ENCODE measurements at regions not wholly inside any gene's neighbourhood (a gene's known extent, or its start where the extent isn't known, plus 50 kb on each side); places are given as distances from the start of the nearest gene placed in this dataset.

- Mint-ChIP-seq H3K4me3 (no peak overlapping the region), H3K27me3 (no peaks in the 10 kb centered on the region), H3K4me1 (ENCODE audit: low read depth) (no peaks in the 10 kb centered on the region), H3K9me3 (no peaks in the 10 kb centered on the region), H3K27ac (no peak overlapping the region), H3K36me3 (ENCODE audit: low read depth) (no peaks in the 10 kb centered on the region)
- DNase-seq (no peak), ATAC-seq (ENCODE audit: poor library complexity) (no peak)
- Histone ChIP-seq H3K9me3 (ENCODE audit: control insufficient read depth in 1 of 2, insufficient read depth in 1 of 2, low read length in 2 of 2) (no peaks in the 10 kb centered on the region), H3K27me3 (ENCODE audit: control insufficient read depth in 1 of 2, insufficient read depth in 2 of 2, low read length in 2 of 2) (no peaks in the 10 kb centered on the region), H3K27ac (ENCODE audit: low read depth in 1 of 2, low read length in 2 of 2) (no peak overlapping the region), H3K4me1 (ENCODE audit: insufficient read depth, low read length) (no peaks in the 10 kb centered on the region), H3K4me3 (ENCODE audit: low read length) (no peak overlapping the region), H3K36me3 (ENCODE audit: insufficient read depth, low read length) (no peaks in the 10 kb centered on the region)
- no peak for TF ChIP-seq CTCF (IDR thresholded peaks at IDR 0.05)
- POLR2A ChIA-PET = no interaction called here
- CTCF ChIA-PET = no interaction called here
- intact Hi-C loops (cut with DNase I, micrococcal nuclease) = loop anchor here in 1 of 2 experiments (10.0 kb wide), 1 partner anchor 64 kb away; no protein-coding TSS in a partner anchor
Observed at GRCh38 chr1:208888376-208888775, 644.2 kb upstream of the PLXNA2 start.

GRCh38 chr1:208892147-208892546, 648.0 kb upstream of the PLXNA2 start:
- H3K27ac Mint-ChIP-seq = no peak overlapping the region
- no peak overlapping the region for H3K27ac ChIP-seq (ENCODE audit: low read depth in 1 of 2, low read length in 2 of 2)
- H3K4me3 ChIP-seq (ENCODE audit: low read length) = no peak overlapping the region
- H3K9me3 ChIP-seq (ENCODE audit: control insufficient read depth in 1 of 2, insufficient read depth in 1 of 2, low read length in 2 of 2) = peaks cover 0 to 4% of the 10 kb centered on the region in 2 experiments
- ChIA-PET POLR2A (no interaction called here), CTCF (no interaction called here)
- no peaks in the 10 kb centered on the region for H3K27me3 Mint-ChIP-seq
- H3K9me3 Mint-ChIP-seq = no peaks in the 10 kb centered on the region
- no peak overlapping the region for H3K4me3 Mint-ChIP-seq
- H3K4me1 ChIP-seq (ENCODE audit: insufficient read depth, low read length) = no peaks in the 10 kb centered on the region
- no peaks in the 10 kb centered on the region for H3K27me3 ChIP-seq (ENCODE audit: control insufficient read depth in 1 of 2, insufficient read depth in 2 of 2, low read length in 2 of 2)
- H3K36me3 Mint-ChIP-seq (ENCODE audit: low read depth) = no peaks in the 10 kb centered on the region
- ATAC-seq (ENCODE audit: poor library complexity) (no peak), DNase-seq (no peak)
- intact Hi-C loops (cut with DNase I, micrococcal nuclease) = no loop called here
- H3K4me1 Mint-ChIP-seq (ENCODE audit: low read depth) = no peaks in the 10 kb centered on the region
- TF ChIP-seq CTCF (IDR thresholded peaks at IDR 0.05) = no peak
- no peaks in the 10 kb centered on the region for H3K36me3 ChIP-seq (ENCODE audit: insufficient read depth, low read length)

- ChIA-PET POLR2A (no interaction called here), CTCF (no interaction called here)
- no peak overlapping the region for H3K4me3 Mint-ChIP-seq
- no peak for DNase-seq
- ATAC-seq (ENCODE audit: poor library complexity) = no peak
- H3K36me3 Mint-ChIP-seq (ENCODE audit: low read depth) = no peaks in the 10 kb centered on the region
- no peaks in the 10 kb centered on the region for H3K4me1 ChIP-seq (ENCODE audit: insufficient read depth, low read length)
- H3K4me1 Mint-ChIP-seq (ENCODE audit: low read depth) = no peaks in the 10 kb centered on the region
- no peak for TF ChIP-seq CTCF (IDR thresholded peaks at IDR 0.05)
- intact Hi-C loops (cut with DNase I, micrococcal nuclease) = no loop called here
- H3K27me3 ChIP-seq (ENCODE audit: control insufficient read depth in 1 of 2, insufficient read depth in 2 of 2, low read length in 2 of 2) = no peaks in the 10 kb centered on the region
- H3K27ac ChIP-seq (ENCODE audit: low read depth in 1 of 2, low read length in 2 of 2) = no peak overlapping the region
- H3K27ac Mint-ChIP-seq = no peak overlapping the region
- peaks cover 2% of the 10 kb centered on the region for H3K9me3 Mint-ChIP-seq
- no peaks in the 10 kb centered on the region for H3K27me3 Mint-ChIP-seq
- peaks cover 0 to 4% of the 10 kb centered on the region in 2 experiments for H3K9me3 ChIP-seq (ENCODE audit: control insufficient read depth in 1 of 2, insufficient read depth in 1 of 2, low read length in 2 of 2)
- no peaks in the 10 kb centered on the region for H3K36me3 ChIP-seq (ENCODE audit: insufficient read depth, low read length)
- H3K4me3 ChIP-seq (ENCODE audit: low read length) = no peak overlapping the region
Observed at GRCh38 chr1:208893251-208893650, 649.1 kb upstream of the PLXNA2 start.
